Right ventricle myocardium superior (tissue), 1 donor: ENCODE measurements at regions not wholly inside any gene's neighbourhood (a gene's known extent, or its start where the extent isn't known, plus 50 kb on each side); places are given as distances from the start of the nearest gene placed in this dataset.
"Not testable (repeated sequence)": the region's sequence is repeated elsewhere in the genome, so short reads cannot be mapped to it uniquely, and the experiment has no call there.

ENCODE experiments used
- ATAC-seq: fragments of 200-7000 bp; cut with Tn5 transposase; one replicate; pipeline ENCODE4 v1.9.1; 2020; ENCODE audit warnings: mild to moderate bottlenecking; ENCODE audit not compliant: poor library complexity
- DNase-seq: peaks from one replicate; pipeline ENCODE4 v3.0.0-alpha.2; 2020
- intact Hi-C: fragments of 100-400 bp; cut with DNase I; formaldehyde crosslinking; loops from one replicate; pipeline ENCODE4 v1.11.2; 2022
- donor health status: DM: no; HTN: yes; CAD: no; lungs with severe emphysema.

DNA sequence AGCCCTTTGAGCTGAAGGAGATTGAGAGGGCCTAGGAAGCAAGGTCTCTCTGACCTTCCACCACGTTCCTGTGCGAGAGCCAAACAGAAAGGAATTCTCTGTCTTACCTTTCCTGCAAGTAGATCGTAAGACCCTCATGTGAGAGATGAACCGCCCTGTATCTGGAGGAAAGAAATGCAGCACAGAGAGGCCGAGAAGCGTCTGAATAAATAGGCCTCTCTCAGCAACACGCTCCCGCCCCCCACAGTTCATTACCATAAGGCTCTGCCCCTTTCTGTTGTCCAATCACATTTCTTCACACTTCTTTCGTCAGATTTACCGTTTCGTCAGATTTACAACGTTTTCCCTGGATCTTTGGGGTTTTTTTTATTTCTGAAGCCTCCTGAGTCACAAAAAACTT is 90.3 kb downstream of the BLID start:
- ATAC-seq (no peak), DNase-seq (no peak)
- intact Hi-C loops = loop anchor here (10.0 kb wide), 2 partner anchors 69 to 371 kb away; no protein-coding TSS in a partner anchor

DNA sequence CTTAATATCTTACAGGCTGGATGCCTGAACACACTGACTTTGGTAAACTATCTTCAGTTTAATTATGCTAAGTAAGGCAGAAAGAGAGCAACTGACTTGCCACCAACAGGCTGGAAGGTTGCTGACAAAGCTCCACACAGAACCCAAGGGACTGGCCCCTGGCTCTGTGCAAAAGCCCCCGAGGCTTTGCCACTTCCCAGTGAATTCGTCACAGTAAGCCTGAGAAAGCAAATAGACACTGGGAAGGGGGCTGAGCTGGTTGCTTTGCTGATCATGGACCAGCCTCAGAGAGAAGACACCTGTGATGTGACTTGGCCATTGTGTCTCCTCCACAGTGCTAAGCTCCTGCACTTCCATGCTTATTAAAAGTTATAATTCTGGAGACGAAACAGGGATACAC is 91.7 kb downstream of the BLID start:
- ATAC-seq = no peak
- intact Hi-C loops = loop anchor here (5.0 to 10.0 kb wide), 3 partner anchors 71 to 369 kb away; no protein-coding TSS in a partner anchor
- DNase-seq = no peak

DNA sequence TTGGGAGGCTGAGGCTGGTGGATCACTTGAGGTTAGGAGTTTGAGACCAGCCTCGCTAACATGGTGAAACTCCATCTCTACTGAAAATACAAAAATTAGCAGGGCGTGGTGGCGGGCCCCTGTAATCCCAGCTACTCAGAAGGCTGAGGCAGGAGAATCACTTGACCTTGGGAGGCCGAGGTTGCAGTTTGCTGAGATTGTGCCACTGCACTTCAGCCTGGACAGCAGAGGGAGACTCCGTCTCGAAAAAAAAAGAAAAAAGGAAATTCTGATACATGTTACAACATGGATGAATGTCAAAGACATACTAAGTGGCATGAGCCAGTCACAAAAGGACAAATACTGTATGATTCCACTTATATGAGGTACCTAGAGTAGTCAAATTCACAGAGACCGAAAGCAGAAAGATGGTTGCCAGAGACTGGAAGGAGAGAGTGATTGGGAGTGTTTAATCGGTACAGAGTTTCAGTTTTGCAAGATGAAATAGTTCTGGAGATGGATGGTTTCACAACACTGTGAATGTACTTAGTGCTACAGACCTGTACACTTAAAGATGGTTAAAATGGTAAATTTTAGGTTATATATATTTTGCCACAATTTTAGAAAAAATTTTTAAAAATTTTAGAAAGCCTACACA is 92.3 kb downstream of the BLID start:
- intact Hi-C loops = loop anchor here (5.0 to 10.0 kb wide), 3 partner anchors 71 to 369 kb away; no protein-coding TSS in a partner anchor
- ATAC-seq = peak; percentile 46

DNA sequence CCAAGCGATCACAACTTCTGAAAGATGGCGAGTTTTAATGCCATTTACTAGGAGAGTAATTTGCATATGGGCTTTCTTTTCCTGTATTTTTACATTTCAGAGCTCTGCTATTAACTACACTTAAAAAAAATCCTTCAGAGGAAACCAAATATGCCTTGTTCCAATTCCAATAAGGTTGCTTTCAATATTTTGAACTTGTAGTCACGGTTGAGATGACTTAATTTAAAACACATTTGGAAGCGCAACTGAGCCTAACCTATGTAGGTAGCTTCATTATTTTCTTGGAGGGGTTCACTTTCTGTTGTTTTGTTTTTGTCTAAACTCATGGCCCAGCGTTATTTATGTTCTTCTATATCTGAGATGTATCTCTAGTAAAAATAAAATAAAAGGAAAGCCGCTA is 93.4 kb downstream of the BLID start:
- intact Hi-C loops = loop anchor here (5.0 to 10.0 kb wide), 3 partner anchors 72 to 368 kb away; no protein-coding TSS in a partner anchor
- ATAC-seq (no peak), DNase-seq (no peak)

More for the DNA sequence above, 92.3 kb downstream of the BLID start:
- no peak for DNase-seq

DNA sequence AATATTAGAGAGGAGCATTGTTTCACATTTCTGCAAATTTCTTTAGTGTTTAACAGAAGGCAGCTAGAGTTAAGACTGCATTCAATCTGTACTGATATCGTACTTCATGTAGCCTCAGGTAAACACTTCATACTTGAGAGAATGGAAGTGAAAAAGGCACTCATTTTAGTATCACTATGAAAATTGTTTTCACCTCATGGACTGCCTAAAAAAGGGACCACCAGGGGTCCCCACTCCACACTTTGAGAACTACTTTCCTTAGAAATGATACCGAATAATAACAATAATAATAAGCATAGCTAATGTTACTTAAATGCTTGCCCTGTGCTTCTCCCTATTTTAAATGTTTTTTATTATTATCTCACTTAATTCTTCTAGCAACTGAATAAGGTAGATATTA is 95.1 kb downstream of the BLID start:
- DNase-seq = no peak
- intact Hi-C loops = loop anchor here (5.0 to 10.0 kb wide), 3 partner anchors 74 to 366 kb away; no protein-coding TSS in a partner anchor
- no peak for ATAC-seq

DNA sequence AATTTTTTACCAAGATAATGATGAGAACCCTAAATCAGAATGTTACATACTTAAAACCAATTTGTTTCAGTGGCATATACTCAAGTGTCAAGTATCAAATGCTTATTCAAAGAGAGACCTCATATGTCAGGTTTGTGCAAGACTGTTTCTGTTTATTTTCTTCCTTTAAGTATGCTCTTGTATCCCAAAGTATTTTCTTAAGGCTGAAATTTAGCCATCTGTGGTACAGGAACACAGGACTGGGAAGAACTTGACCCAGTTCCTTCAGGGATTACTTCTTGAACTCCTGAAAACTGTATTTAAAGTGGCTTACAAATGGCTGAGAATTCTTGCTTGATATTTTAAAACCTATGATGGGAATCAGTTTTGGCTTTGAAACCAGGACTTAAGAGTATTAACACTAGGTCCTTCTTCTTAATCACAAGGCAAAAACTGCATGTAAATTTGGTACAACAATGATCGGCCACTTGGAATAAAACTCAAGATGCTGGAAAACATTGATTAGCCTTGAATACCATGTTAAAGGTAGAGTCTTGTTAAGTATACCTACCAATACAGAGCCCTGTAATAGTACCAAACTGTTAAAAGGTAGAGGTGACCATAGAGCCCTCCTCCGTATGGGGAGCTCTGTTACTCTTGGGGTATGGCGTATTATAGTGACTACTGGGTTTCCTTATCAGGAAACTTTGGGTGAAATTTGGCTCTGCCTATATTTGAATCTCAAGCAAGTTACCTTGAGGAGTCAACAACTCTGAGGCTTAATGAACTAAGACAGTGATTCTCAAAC is 95.9 kb downstream of the BLID start:
- DNase-seq = no peak
- no peak for ATAC-seq
- intact Hi-C loops = loop anchor here (5.0 to 10.0 kb wide), 3 partner anchors 75 to 365 kb away; no protein-coding TSS in a partner anchor

DNA sequence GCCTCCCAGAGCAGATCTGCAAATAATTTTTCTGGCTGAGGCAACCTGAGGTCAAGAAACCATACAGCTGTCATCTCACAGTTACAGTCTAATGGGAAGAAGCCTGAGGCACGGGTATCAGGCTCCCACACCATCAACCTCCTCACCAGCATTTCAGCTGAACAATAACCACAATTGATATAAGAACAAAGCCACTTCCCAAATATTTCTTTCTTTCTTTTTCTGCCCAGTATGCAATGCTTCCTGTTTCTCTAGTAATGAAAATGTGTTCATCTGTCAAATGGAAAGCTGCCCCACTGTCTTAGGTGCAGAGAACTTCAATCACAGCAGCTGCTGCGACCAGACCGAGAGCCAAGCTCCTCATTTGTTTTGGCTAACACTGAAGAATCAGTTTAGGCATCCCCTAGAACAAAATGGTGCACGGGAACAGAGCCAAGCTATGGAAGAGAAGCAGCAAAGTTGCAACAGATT is 108.4 kb downstream of the BLID start:
- intact Hi-C loops = no loop called here

DNA sequence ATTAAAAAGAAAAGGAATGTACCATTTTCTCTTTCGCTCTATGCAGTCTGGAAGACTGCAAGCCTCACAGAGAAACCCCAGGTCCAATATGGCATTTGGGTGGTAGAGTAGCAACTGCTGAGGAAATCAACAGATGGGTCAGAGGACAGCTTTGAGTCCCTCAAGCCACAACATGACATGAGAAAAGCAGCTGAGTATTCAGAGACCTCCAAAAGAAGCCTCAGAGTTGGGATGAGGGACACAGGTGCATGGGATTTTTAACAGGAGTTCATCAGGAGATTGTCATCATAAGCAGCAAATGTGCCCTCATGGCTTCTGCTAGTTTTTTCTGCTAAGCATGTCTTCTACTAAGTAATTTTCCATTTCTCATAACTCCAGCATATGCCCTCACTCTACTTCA is 111.6 kb downstream of the BLID start:
- intact Hi-C loops = no loop called here
- DNase-seq (no peak), ATAC-seq (no peak)

More for the DNA sequence above, 108.4 kb downstream of the BLID start:
- DNase-seq (peak; percentile 45), ATAC-seq (peak; percentile 56)

DNA sequence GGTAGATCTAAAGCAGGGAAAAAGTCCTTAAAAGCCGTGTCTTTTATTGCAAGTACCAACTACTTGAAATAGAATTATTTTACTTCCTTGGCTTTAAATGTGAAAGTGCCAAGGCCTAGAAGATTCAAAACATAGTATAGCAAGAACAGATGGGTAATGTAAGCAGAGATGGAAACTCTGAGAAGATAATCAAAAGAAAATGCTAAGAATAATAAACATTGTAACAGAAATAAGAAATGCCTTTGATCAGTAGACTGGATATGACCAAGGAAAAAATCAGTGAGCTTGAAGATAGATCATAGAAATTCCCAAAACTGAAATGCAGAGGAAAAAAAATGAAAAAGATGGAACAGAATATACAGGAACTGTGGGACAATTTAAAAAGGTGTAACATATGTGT is 113.1 kb downstream of the BLID start:
- no peak for ATAC-seq

DNA sequence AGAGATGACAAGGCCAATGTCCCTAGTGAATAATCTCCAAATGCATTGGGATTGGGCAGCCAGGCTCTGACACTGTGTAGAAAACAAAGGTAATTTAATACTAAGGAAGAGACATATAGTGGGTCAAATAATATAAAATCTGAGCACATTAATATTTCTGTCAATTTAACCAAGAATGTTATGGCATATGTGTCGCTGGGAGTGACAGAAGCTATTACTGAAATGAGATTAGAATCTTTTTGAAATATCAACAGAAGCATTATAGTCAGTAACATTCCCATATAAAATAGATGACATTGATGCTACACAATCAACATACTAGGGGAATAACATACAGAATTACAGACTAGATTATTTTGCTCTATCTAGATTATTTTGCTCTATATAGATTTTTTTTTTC is 114.0 kb downstream of the BLID start:
- ATAC-seq (no peak), DNase-seq (no peak)
- intact Hi-C loops = no loop called here

More for the DNA sequence above, 113.1 kb downstream of the BLID start:
- no peak for DNase-seq
- intact Hi-C loops = no loop called here

DNA sequence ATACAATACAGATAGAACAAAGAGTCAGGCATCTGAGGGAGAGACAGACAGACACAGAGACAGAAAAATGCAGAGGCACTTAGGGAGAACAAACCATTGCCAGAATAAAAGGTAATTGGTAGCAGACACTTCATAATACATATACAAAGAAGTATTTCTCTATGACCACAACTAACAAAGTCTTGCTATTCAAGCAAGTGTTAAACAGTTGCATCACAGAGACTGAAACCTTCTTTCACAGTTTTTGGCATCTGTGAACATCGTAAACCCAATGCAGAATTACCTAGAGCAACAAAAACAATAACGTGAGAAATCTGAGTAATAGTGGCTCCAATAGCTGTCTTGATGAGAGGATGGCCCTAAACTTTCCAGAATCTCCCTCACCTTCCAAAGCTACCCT is 116.4 kb downstream of the BLID start:
- ATAC-seq (no peak), DNase-seq (no peak)
- intact Hi-C loops = no loop called here

DNA sequence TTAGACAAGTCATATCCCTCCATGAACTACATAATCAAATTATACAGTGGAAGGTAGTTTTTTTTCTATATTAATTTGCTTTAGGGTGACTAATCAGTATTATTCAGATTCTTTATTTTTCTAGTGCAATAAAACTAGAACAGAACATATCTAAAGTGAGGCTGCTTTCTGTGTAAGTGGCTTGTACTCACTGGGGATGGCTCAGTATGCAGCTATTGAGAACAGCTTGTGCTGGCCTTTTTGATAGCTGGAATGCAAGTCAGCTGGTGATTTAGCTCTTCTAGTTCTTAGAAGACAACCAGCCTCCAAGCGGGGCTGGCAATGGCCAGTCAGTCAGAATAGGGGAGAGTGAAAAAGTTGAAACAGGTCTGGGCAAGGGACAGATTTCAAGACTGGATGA is 119.4 kb downstream of the BLID start:
- intact Hi-C loops = no loop called here
- no peak for DNase-seq
- peak; percentile 71 for ATAC-seq

DNA sequence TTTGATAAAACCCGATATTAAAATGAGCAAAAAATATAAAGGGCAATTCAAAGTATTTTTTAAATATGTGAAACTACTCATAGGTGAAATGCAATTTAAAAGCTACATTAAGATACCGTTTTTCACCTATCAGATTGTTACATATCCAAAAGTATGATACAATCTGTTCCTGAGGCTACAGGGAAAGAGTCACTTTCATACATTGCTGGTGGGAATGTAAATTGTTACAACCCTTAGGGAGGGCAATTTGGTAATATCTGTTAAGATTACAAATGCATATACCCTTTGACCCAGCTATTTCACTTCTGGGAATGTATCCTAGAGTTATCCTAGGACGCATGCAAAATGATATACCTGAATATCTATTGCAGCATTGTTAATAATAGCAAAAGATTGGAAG is 132.1 kb downstream of the BLID start:
- intact Hi-C loops = no loop called here
- DNase-seq (no peak), ATAC-seq (no peak)

DNA sequence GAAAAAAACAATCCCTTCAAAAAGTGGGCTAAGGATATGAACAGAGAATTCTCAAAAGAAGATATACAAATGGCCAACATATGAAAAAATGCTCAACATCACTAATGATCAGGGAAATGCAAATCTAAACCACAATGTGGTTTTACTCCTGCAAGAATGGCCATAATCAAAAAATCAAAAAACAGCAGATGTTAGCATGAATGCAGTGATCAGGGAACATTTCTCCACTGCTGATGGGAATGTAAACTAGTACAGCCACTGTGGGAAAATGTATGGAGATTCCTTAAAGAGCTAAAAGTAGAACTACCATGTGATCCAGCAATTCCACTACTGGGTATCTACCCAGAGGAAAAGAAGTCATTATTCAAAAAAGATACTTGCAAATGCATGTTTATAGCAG is 138.1 kb downstream of the BLID start:
- DNase-seq, ATAC-seq, intact Hi-C loops: not testable (repeated sequence)

DNA sequence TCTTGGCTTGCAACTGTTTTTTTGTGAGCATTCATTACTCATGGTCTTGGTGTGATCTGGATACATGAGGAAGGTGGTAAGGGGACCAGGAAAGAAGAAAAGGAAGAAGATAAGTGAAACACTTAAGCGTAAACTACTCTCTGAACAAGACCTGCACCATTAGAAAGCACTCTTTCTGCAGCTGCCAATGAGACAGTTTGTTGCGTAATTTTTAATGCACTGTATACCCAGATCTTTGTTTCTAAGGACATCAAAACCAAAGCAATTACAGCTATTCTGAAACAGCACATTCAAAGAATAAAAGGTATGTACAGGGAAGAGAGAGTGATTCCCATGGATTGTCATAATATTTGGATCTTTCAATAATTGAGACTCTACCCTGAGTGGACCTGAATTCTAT is 147.4 kb downstream of the BLID start:
- ATAC-seq (no peak), DNase-seq (no peak)
- intact Hi-C loops = no loop called here

DNA sequence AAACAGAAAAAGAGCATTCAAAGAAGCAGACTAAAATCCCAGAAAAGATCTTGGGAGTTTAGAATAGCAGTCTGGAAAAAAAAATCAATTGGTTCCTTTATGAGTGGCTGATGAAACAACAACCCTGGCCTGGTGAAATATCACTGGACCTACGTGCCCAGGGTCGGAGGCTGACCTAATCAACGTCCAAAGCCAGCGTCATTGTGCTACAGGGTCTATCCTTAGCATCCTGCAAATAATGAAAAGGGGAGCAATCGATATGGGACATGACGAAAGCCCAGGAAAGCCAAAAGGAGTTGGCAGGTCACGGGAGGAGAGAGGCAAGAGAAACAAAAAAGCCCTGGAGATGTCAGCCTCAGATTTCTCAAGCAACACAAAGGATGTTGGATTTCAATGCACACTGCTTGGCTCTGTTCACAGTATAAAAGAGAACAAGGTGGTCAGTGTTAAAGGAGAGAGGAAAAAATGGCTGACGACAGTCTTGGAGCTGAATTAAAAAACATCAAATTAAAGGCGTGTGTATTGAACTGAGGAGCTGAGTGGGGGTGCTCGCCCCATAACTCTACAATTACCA is 148.8 kb downstream of the BLID start:
- intact Hi-C loops = no loop called here
- ATAC-seq = no peak

DNA sequence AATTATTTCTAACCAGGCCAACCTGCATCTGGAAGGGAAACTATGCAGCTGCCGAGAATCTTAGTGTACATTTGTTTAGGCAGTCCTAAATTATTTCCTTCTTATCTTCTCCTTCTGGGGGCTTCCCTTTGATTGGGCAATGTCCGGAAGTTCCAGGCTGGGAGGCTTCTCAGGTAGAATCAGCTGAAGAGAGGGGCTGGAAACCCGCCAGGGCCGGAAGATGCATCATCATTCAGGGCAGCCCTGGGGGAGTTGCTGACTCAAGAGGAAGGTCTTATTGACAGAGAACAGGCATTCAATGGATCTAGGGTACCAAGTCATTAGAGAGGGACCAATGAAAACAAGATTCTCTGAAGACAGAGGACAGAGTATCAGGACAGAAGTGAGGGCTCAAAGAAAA is 150.7 kb downstream of the BLID start:
- ATAC-seq = no peak

More for the DNA sequence above, 148.8 kb downstream of the BLID start:
- no peak for DNase-seq

DNA sequence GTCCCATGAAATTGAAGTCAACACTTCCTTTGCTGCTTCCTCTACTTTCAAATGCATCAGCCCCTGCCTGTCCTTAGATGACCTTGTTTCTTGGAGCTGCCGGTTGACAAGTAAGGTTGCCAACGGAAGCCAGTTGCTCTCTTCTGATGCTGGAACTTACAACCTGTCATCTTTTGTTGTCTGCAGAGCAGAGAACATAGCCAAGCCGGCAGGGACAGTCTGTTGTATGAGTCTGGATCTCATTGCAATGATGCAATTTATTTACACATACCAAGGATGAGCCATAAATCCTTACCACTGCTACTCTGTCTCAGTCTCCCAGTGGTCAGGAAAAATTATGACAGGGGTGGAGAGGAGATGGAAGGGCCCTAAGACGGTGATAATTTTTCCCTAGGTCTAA is 151.4 kb downstream of the BLID start:
- intact Hi-C loops = no loop called here
- ATAC-seq (no peak), DNase-seq (no peak)

More for the DNA sequence above, 150.7 kb downstream of the BLID start:
- intact Hi-C loops = no loop called here
- peak; percentile 42 for DNase-seq

DNA sequence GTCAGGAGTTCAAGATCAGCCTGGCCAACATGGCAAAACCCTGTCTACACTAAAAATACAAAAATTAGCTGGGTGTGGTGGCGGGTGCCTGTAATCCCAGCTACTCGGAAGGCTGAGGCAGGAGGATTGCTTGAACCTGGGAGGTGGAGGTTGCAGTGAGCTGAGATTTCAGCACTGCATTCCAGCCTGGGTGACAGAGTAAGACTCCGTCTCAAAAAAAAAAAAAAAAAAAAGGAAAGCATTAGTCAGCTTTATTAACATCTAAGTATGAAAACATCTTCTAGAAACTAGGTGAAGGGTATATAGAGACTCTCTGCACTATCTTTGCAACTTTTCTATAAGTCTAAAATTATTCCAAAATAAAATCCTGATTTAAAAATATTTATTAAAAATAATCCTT is 152.2 kb downstream of the BLID start:
- DNase-seq, intact Hi-C loops, ATAC-seq: not testable (repeated sequence)
